Medulla oblongata (tissue), 1 donor: ENCODE measurements at regions not wholly inside any gene's neighbourhood (a gene's known extent, or its start where the extent isn't known, plus 50 kb on each side); places are given as distances from the start of the nearest gene placed in this dataset.
A peak's percentile ranks its signal among the peaks of the same experiment; 100 is the strongest.
"Not testable (repeated sequence)": the region's sequence is repeated elsewhere in the genome, so short reads cannot be mapped to it uniquely, and the experiment has no call there.

ENCODE experiments used
- DNase-seq: peaks from one replicate; pipeline ENCODE4 v3.0.0-alpha.2; 2015; ENCODE audit errors: extremely low spot score

DNA sequence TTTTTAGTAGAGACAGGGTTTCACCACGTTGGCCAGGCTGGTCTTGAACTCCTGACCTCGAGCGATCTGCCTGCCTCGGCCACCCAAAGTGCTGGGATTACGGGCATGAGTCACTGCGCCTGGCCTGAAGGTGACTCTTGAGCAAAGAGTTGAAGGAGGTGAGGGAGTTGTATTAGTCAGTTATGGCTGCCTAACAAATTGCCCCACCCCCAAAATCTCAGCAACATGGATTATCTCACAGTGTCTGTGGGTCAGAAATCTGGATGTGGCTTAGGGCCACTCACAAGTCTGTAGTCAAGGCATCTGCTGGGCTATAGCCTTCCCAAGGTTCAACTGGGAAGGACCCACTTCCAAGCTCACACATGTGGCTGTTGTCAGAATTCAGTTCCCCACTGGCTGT, 52.8 kb upstream of the ADGRE5 start:
- no peak for DNase-seq

GRCh38 chr19:14327061-14327460, 54.2 kb upstream of the ADGRE5 start:
- DNase-seq = not testable (repeated sequence)

GRCh38 chr19:14325863-14326262, 55.4 kb upstream of the ADGRE5 start:
- no peak for DNase-seq

- no peak for DNase-seq
Observed at GRCh38 chr19:14325134-14325533, 56.1 kb upstream of the ADGRE5 start.

DNA sequence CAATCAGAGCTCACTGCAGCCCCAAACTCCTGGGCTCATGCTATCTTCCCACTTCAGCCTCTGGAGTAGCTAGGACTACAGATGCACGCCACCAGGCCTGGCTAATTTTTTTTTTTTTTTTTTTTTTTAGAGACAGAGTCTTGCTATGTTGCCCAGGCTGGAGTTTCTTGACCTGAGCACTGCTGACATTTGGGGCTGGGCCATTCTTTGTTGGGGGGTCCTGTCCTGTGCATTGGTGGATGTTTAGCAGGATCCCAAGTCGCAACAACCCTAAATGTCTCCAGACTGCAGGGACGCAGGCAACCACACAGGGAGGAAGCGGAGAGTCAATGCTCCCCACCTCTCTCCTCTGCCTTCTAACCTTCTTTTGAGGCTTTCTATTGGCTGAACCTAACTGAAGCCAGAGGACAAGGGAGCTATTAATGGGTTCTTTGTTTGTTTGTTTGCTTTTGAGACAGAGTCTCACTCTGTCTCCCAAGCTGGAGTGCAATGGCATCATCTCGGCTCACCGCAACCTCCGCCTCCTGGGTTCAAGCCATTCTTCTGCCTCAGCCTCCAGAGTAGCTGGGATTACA, 58.3 kb upstream of the ADGRE5 start:
- DNase-seq = no peak

DNA sequence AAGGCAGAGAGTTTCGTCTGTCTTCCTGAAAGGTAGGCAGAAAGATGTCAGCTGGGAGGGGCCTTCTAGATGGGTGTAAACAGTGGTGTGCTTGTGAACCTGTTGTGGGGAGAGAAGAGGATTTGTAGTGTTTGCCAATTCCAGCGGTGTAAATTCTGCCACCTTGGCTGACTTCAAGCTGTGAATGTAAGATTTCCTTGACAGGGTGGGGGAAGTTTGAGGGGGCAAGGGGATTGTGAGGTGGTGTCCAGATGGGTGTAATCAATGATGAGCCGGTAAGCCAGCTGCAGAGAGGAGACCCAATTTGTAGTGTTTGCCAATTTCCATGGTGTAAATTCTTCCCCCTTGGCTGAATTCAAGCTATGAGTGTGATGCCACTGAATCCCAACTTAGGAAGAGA, 61.0 kb upstream of the ADGRE5 start:
- DNase-seq = no peak

DNA sequence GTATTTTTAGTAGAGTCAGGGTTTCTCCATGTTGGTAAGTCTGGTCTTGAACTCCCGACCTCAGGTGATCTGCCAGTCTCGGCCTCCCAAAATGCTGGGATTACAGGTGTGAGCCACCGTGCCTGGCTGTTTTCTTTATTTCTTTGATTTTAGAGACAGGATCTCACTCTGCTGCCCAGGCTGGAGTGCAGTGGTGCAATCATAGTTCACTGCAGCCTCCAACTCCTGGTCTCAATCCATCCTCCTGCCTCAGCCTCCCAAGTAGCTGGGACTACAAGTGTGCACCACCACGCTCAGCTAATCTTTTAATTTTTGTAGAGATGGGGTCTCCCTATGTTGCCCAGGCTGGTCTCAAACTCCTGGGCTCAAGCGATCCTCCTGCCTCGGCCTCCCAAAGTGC, 61.5 kb upstream of the ADGRE5 start:
- not testable (repeated sequence) for DNase-seq

GRCh38 chr19:14318873-14319272, 62.4 kb upstream of the ADGRE5 start:
- no peak for DNase-seq

- no peak for DNase-seq
Observed at GRCh38 chr19:14317157-14317556, 64.1 kb upstream of the ADGRE5 start.

DNA sequence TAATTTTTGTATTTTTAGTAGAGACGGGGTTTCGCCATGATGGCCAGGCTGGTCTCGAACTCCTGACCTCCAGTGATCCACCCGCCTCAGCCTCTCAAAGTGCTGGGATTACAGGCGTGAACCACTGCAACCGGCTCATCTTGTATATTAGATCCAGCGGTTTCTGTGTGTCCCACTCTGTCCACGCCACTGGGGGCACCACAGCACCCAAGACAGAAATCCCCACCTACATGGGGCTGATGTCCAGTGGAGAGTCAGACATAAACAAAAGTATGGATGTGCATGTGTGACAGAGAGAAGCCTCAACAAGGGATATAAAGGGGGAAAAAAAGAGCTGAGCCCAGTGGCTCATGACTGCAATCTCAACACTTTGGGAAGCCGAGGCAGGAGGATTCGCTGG, 65.8 kb upstream of the ADGRE5 start:
- no peak for DNase-seq

DNA sequence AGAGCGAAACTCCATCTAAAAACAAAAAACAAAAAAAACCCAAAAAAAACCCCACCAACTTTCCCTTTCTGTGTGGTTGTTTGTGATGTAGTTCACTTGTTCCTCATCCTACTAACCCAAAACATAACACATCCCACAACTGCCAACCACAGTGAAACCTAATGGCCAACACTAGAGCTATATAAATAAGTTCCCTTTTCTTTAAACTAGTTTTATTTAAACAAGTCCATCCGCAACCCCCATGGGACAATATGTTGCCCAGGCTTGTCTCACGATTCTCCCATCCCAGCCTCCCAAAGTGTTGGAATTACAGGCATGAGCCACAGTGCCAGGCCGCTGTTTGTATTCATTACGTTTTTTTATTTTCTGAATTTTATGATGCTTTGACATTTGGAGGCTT, 71.2 kb upstream of the ADGRE5 start:
- no peak for DNase-seq

DNA sequence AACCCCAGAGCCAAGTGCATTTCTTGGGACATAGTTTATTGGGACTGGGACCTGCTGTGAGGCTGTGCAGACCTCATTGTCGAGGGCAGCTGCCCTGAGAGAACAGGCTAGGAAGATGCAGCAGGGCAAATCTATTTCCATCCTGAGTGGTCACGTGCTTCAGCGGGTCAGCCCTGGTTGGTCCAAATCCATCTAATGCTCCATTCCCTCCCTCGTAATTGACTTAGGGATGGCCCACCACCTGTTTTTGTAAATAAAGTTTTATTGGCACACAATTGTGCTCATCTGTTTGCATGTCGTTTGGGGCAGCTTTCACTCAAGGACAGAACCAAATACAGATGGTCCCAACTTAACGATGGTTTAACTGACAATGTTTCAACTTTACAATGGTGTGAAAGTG, 75.5 kb upstream of the ADGRE5 start:
- DNase-seq = no peak

DNA sequence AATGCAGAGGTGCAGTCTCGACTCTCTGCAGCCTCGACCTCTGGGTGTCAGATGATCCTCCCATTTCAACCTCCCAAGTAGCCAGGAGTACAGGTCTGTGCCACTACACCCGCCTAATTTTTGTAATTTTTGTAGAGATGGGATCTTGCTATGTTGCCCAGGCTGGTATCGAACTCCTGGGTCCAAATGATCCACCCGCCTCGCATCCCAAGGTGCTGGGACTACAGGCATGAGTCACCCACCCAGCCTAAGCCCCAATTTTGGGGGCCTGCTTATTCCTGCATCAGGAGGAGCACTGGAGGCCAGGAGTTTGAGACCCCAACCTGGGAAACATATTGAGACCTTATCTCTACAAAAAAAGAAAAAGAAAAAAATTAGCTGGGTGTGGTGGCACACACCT, 80.1 kb upstream of the ADGRE5 start:
- DNase-seq = no peak

GRCh38 chr19:14300303-14300702, 80.9 kb upstream of the ADGRE5 start:
- DNase-seq = no peak

DNA sequence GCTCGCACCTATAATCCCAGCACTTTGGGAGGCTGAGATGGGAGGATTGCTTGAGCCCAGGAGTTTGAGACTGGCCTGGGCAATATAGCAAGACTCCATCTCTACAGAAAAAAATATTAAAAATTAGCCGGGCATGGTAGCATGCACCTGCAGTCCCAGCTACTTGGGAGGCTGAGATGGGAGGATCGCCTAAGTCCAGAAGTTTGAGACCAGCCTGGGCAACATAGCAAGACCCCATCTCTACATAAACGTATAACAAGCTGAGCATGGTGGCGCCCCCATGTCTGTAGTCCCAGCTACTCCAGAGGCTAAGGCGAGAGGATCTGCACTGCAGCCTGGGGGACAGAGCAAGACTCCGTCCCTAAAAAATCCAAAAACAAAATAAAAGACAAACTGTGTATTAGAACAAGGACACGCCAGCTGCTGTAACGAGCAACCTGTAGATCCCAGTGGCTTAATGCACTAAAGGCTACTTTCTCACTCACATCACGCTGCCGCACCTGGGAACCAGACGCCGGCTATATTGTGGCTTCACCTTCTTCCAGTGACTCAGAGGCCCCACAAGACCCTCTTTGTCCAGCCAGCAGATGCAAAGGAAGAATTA, 81.9 kb upstream of the ADGRE5 start:
- DNase-seq = not testable (repeated sequence)

DNA sequence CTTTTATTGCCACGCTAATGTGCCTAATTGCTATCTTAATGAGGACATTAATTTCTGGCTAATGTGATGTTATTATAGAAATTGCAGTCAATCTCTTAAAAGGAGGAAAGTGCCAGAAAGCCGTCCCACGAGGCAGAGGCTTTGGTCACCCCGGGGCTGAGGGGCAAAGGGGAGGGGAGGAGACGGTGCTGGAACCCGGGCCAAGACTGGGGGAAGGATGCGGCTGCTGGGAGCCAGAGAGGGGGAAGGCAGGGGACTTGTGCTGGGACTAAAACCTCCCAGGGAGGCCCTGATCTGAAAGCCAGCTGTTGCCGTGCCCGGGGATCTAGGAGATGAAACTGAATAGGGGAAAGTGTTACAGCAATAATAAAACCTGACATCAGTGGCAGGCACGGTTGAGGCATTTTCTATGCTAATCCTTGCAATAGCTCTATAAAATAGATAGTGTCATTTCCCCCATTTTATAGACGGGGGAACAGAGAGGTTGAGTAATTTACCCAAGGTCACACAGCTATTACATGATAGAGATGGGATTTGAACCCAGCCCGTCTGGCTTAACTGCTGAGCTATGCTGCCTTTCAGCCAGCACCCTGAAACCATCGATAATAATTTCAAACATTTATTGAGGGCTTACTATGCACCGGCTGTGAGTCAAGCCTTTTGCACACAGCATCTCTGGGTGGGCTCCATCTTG, 83.2 kb upstream of the ADGRE5 start:
- DNase-seq = peak; percentile 15

GRCh38 chr19:14294974-14295373, 86.3 kb upstream of the ADGRE5 start:
- not testable (repeated sequence) for DNase-seq

DNA sequence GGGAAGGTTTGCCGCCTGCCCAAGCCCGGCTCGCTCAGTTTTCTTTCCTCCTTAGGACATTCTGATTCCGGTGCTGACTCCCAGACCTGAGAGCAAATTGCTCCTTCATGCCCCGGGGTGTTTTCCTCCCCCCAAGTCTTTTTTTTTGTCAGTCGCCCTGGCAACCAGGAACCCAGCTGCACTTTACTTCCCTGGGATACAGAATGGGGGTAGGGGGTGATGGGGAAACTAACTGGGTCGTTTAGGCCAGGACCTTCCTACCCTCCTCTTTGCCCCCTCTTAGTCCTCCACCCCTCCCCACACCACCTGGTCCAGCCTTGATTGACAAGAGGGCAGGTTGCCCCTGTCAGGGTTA, 87.5 kb upstream of the ADGRE5 start:
- DNase-seq = not testable (repeated sequence)

- not testable (repeated sequence) for DNase-seq
Observed at GRCh38 chr19:14293101-14293815, 87.3 kb upstream of the ADGRL1 start.

DNA sequence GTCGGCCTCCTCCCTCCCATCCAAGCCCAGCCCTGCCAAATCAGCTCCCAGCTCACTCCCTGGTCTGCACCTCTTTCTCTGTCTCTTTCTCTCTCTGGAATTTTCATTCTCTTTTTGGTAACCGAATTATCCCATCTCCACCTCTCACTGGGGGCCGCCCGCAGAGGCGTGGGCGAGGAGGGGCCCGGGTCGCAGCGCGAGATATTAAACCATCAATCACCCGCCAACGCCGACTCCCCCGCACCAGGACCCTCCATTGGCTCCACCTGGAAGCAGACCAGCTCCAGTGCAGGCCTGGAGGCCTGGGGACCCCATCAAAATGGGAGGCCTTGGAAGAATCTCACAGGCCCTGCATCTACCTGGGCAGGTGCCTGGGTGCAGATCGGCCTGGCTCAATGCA, 83.8 kb upstream of the ADGRL1 start:
- not testable (repeated sequence) for DNase-seq

DNA sequence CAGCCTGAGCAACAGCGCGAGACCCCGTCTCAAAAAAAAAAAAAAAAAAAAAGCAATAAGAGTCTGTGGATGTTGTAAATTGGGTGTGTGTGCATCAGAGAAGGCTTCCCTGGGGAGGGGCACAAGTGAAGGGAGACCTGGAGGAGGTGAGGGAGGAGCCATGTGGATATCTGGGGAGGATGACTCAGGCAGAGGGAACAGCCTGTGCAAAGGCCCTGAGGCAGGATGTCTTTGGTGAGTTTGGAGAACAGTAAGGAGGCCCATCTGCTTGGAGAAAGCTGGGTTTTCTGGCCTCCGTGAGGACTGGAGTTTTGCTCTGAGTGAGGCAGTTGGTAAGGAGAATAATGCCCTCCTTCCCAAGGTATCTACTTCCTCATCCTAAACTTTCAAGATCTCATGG, 81.9 kb upstream of the ADGRL1 start:
- DNase-seq = not testable (repeated sequence)

DNA sequence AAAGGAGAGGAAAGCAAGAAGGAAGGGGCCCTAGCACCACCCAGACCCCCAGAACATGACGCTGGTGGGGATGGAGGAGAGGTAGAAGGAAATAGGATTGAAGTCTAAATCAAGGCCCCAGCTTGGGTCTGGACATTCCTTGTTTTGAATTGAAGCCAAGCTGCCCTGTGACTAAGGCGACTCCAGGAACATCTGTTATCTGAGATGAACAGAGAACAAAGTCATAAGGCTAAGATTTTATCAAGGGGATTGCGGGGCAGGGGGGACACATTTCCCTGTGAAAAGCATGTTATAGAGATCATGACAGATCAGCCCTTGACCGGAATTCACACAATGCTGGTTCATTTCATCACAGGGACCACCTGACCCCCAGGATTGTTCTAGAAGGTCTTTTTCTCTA, 80.6 kb upstream of the ADGRL1 start:
- DNase-seq = not testable (repeated sequence)

GRCh38 chr19:14285726-14286125, 79.8 kb upstream of the ADGRL1 start:
- DNase-seq = not testable (repeated sequence)
